ENCODE measurements at regions not wholly inside any gene's neighbourhood (a gene's known extent, or its start where the extent isn't known, plus 50 kb on each side); places are given as distances from the start of the nearest gene placed in this dataset.

DNA sequence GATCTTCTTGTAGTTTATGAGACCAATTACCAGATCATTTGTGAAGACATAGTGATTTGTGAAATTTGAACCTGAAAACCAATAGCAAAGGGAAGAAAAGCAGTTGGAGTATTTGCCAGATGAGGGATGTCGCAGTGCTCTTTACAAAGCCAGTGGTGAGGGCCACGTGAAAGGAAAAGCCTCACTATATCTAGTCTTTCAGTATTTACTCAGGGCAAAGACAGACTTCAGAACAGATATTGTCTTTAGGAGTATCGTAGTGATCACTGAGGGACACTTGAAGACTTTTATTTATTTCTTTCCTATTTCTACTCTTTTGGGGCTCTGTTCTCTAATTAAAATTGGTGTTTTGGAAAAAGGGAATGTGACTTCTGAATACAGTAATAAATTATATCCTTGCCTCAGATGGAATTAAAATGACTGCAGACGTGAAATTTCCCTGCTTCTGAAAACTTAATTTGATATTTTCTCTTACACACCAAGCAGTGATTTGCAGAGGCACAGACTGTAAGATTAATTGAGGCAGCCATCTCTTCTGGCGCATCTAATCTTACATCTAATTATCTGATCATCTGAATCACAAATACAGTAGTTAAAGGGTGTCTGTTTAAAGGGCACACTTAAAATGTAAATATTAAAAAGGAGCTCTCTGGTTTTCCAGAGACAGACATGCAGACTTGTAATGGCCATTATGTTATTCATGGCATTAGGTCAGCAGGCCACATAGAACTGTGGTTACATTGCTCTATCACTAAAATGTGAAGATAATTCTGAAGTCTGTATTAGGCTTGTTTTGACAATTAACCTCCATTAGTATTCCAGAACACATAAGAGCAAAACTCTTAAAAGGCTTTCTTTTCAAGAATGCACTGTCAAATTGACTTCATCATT is 193.0 kb upstream of the GOLIM4 start:
- intact Hi-C loops (cut with micrococcal nuclease; ENCODE audit: unreplicated experiment): no loop called here
- no peak overlapping the region for H3K4me2 ChIP-seq (ENCODE audit: low read depth, low read length)
- no peaks in the 10 kb centered on the region for H3K79me2 ChIP-seq (ENCODE audit: insufficient read depth, low read length)
- FAIRE-seq (no peak), DNase-seq (ENCODE audit: low spot score) (no peak), ATAC-seq (no peak)
- no peak overlapping the region for H3K27ac ChIP-seq (ENCODE audit: extremely low read length, insufficient read depth, low read length)
- peaks cover 0 to 1% of the 10 kb centered on the region in 2 experiments; a peak in 1 of 5 replicates for H3K27me3 ChIP-seq (ENCODE audit: control insufficient read depth in 1 of 2, insufficient read depth in 2 of 2, low read length in 2 of 2)
- BruUV-seq (replicated peaks): no TSS peak
- in situ Hi-C loops (cut with HindIII; ENCODE audit: extremely low pct_ligation_motif_present, low pct_unique_long_range_greater_than_20kb): no loop called here
- 1% methylated on average over 5 of the region's 5 CpGs for WGBS (ENCODE audit: low lambda C conversion rate)
- no peak overlapping the region for H2AFZ ChIP-seq (ENCODE audit: low read length)
- H3K4me1 ChIP-seq (ENCODE audit: insufficient read depth, low read length): no peaks in the 10 kb centered on the region
- H3K36me3 ChIP-seq (replicated peaks in 1 of 2; ENCODE audit: control insufficient read depth in 1 of 2, insufficient read depth in 2 of 2, low read length in 2 of 2): no peaks in the 10 kb centered on the region
- ChIA-PET CTCF (ENCODE audit: low intra/inter-chr PET ratio, low total read pairs) (no interaction called here), POLR2A (no interaction called here)
- TF ChIP-seq ZNF691 (CRISPR knock-in tag; IDR thresholded peaks at IDR 0.05; ENCODE audit: borderline replicate concordance, low read depth) (no peak), RAD51 (IDR thresholded peaks at IDR 0.05; ENCODE audit: borderline replicate concordance) (no peak), ZNF564 (CRISPR knock-in tag; IDR thresholded peaks at IDR 0.05) (no peak), AHDC1 (CRISPR knock-in tag; IDR thresholded peaks at IDR 0.05; ENCODE audit: borderline replicate concordance) (no peak), BRD4 (CRISPR knock-in tag; IDR thresholded peaks at IDR 0.05) (no peak), ZNF510 (CRISPR knock-in tag; IDR thresholded peaks at IDR 0.05; ENCODE audit: low read depth) (no peak), SP1 (IDR thresholded peaks at IDR 0.05) (no peak), SP1 (CRISPR knock-in tag; IDR thresholded peaks at IDR 0.05) (no peak), ZFAT (CRISPR knock-in tag; conservative IDR thresholded peaks at IDR 0.05) (no peak), SMARCC2 (IDR thresholded peaks at IDR 0.05) (no peak), SCMH1 (CRISPR knock-in tag; IDR thresholded peaks at IDR 0.05; ENCODE audit: borderline replicate concordance) (no peak), ZNF761 (CRISPR knock-in tag; conservative IDR thresholded peaks at IDR 0.05) (no peak), ZNF205 (CRISPR knock-in tag; IDR thresholded peaks at IDR 0.05) (no peak), ZNF766 (CRISPR knock-in tag; IDR thresholded peaks at IDR 0.05; ENCODE audit: borderline replicate concordance) (no peak)
- TF ChIP-seq, protein P1, sequence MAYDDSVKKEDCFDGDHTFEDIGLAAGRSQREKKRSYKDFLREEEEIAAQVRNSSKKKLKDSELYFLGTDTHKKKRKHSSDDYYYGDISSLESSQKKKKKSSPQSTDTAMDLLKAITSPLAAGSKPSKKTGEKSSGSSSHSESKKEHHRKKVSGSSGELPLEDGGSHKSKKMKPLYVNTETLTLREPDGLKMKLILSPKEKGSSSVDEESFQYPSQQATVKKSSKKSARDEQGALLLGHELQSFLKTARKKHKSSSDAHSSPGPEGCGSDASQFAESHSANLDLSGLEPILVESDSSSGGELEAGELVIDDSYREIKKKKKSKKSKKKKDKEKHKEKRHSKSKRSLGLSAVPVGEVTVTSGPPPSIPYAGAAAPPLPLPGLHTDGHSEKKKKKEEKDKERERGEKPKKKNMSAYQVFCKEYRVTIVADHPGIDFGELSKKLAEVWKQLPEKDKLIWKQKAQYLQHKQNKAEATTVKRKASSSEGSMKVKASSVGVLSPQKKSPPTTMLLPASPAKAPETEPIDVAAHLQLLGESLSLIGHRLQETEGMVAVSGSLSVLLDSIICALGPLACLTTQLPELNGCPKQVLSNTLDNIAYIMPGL (CRISPR knock-in tag; IDR thresholded peaks at IDR 0.05; ENCODE audit: borderline replicate concordance in 1 of 2, low read depth in 1 of 2): no peak
- H3K4me3 ChIP-seq (replicated peaks in 1 of 3; ENCODE audit: insufficient read depth in 1 of 3, low read depth in 2 of 3, low read length in 3 of 3): no peak overlapping the region
- no peaks in the 10 kb centered on the region for H4K20me1 ChIP-seq (ENCODE audit: insufficient read depth, low read length)
- no peak overlapping the region for H3K9ac ChIP-seq (ENCODE audit: insufficient read depth, low read depth, low read length)
- no peaks in the 10 kb centered on the region for H3K9me3 ChIP-seq (ENCODE audit: low read length)
